Coronary artery (tissue), 2 donors: ENCODE measurements at regions not wholly inside any gene's neighbourhood (a gene's known extent, or its start where the extent isn't known, plus 50 kb on each side); places are given as distances from the start of the nearest gene placed in this dataset.

Source experiments
- DNase-seq: peaks from one replicate; pipeline ENCODE4 v3.0.0-alpha.2; 2017; ENCODE audit warnings: low spot score
- H3K27ac ChIP-seq, 2 donors: fragments of 200-600 bp; sonication (generic); one replicate each; pipeline ENCODE4 v1.5.1; 2016 to 2019
- H3K4me3 ChIP-seq: fragments of 200-600 bp; sonication (generic); 2 replicates; pipeline ENCODE4 v1.5.1; 2016; ENCODE audit warnings: mild to moderate bottlenecking, moderate library complexity
- TF ChIP-seq, protein P1 (sequence below): fragments of 200-600 bp; sonication (generic); IDR thresholded peaks from one replicate; pipeline ENCODE4 v1.5.1; 2019; ENCODE audit warnings: antibody characterized with exemption

DNA sequence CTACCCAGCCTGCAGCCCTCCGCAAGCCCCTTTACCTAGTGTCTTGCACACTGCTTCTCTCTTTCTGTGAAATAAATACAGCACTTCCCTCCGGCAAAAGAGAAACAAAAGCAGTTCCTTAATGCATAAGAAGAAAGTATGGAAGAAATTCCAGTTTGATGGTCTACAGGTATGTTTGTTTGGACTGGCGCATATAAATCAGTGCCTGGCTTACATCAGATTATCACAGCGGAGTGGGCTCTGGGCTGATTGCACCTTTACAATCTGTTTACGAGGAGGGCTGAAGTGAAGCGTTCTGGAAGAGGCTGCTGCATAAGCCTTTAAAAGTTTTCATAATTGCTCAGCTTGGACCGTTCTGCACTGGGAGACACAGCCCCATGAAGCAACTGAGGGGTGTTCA lies 153.5 kb upstream of the FOXF1 start:
- DNase-seq: no peak
- no peak overlapping the region for H3K4me3 ChIP-seq
- no peak overlapping the region for H3K27ac ChIP-seq
- TF ChIP-seq, protein P1, sequence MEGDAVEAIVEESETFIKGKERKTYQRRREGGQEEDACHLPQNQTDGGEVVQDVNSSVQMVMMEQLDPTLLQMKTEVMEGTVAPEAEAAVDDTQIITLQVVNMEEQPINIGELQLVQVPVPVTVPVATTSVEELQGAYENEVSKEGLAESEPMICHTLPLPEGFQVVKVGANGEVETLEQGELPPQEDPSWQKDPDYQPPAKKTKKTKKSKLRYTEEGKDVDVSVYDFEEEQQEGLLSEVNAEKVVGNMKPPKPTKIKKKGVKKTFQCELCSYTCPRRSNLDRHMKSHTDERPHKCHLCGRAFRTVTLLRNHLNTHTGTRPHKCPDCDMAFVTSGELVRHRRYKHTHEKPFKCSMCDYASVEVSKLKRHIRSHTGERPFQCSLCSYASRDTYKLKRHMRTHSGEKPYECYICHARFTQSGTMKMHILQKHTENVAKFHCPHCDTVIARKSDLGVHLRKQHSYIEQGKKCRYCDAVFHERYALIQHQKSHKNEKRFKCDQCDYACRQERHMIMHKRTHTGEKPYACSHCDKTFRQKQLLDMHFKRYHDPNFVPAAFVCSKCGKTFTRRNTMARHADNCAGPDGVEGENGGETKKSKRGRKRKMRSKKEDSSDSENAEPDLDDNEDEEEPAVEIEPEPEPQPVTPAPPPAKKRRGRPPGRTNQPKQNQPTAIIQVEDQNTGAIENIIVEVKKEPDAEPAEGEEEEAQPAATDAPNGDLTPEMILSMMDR: no peak

DNA sequence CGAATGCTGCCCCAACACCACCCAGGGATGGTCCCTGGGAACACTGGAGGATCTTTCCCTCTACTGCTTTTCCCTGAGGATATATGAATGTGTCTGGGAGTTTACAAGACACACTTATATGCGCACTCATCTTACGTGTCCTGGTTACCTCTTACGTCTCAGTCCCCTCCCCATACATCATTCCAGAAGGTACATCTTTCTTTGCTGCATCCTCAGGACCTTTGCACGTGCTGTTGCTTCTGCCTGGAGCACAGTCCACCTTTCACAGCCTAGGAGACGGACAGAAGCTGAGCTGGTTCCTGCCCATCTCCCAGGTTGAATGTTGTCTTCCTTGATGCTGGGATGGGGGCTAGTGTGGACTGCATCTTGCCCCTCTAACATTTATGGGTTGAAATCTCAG lies 153.0 kb upstream of the FOXF1 start:
- TF ChIP-seq, protein P1: no peak
- H3K27ac ChIP-seq: no peak overlapping the region
- no peak for DNase-seq
- no peak overlapping the region for H3K4me3 ChIP-seq

DNA sequence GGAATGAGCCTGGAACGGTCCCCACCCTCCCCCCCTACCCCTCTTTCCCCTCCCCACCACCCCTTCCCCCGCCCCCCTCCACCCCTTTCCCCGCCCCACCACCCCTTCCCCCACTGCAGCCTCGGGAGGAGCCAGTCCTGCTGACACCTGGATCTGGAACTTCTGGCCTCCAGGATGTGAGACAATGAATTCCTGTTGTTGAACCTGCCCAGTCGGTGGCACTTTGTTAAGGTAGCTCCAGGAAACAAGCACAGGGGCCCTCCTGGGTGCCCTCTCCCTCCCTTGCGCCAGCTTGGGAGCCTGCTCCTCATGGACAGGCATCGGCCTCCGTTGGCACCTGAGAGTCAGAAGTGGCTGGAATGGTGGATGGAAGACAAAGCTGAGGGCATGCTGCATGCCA lies 152.4 kb upstream of the FOXF1 start:
- H3K27ac ChIP-seq: no peak overlapping the region
- no peak for DNase-seq
- no peak overlapping the region for H3K4me3 ChIP-seq
- TF ChIP-seq, protein P1: no peak

DNA sequence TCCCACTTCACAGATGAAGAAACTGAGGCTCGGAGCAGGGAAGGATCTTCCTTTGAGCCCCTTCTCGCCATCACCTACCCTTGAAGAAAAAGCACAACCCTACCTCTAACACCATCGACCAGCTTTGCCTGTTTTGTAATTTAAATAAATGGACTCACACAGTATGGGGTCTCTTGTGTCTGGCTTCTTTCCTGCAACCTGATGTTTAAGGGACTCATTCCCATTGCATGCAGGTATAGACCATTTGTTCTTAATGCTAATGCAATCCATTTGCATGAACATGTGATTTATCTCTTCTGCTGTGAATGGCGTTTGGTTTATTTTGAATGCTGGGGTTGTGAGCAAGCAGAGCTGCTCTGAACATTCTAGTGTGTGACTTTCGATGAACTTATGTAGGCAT lies 150.8 kb upstream of the FOXF1 start:
- Histone ChIP-seq H3K4me3 (no peak overlapping the region), H3K27ac (no peak overlapping the region)
- no peak for DNase-seq
- TF ChIP-seq, protein P1: no peak

DNA sequence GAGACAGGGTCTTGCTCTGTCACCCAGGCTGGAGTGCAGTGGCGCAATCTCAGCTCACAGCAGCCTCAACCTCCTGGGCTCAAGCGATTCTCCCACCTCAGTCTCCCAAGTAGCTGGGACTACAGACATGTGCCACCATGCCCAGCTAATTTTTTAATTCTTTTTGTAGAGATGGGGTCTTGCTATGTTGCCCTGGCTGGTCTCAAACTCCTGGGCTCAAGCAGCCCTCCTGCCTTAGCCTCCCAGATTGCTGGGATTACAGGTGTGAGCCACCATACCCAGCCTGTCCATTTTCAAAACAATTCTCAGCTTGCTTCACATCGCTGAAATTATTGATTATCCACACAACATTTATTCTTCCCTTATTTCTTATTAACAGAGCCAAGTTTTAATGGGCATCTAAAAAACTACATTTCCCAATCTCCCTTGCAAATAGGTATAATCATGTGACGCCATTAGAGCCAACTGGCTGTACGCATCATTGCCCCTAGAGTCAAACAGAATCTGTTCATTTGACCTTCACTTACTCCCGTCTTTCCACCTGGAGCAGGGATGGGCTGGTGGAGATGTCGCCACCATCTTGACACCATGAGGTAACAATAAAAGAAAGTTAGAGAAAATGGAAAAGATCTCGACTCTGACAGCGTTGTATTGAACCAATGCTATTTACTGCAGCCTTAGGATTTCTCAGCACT lies 148.0 kb upstream of the FOXF1 start:
- no peak for DNase-seq
- TF ChIP-seq, protein P1: no peak
- no peak overlapping the region for H3K4me3 ChIP-seq
- H3K27ac ChIP-seq: no peak overlapping the region

DNA sequence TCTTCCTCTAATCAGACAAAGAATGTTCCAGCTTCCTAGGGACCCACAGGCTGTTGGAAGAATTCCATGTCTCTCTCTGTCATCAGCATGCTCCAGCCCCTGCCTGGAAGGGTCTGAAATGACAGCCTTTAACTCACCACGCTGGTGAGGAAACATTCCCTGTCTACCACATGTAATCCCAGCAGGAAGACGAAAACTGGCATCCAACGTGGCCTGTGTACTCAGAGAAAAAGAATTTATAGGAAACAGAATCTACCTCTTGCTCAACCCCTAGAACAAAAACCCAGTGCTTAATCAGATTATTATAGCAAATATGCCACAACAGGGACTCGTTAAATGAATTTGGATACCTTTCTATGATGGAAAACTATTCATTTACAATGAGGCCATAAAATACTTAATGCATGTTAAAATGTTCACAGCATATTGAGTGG lies 147.3 kb upstream of the FOXF1 start:
- H3K27ac ChIP-seq: no peak overlapping the region
- TF ChIP-seq, protein P1: no peak
- no peak for DNase-seq

DNA sequence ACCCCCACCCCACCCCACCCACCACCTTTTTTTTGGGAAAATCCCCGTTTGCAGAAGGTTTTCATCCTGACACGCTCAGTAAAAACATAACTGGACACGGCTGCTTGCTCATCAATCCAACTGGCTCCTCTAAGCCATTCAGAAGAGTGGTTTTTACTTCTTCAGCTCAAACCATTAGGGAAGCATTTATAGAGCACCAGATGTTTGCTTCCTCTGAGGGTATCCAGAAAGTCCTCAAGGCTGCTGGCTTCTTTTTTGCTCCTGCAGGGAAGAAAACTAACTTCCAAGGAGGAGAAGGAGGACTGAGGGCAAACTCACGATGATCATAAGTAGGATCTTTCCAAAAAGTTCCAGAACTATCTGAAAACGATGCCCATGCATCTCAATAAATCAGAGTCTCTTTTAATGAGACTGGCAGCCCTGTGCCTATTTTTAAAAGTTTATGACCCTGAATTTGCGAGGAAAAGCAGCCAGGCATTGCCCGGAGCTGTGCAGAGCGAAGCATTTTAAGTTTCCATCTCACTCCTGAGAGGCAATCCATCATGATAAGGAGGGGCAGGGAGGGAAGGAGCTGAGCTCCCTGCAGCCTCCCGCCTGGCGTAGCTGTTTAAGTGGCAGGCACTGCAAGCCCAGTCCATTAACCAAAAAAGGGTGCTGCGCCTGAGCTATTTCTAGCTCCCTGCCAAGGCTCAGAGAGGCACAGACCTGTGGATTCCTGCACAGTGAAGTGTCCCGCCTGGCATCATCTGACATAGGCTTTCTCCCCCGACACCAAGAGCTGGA lies 146.3 kb upstream of the FOXF1 start:
- no peak for DNase-seq
- Histone ChIP-seq H3K4me3 (no peak overlapping the region), H3K27ac (no peak overlapping the region)
- TF ChIP-seq, protein P1: no peak

More for the DNA sequence above, 147.3 kb upstream of the FOXF1 start:
- no peak overlapping the region for H3K4me3 ChIP-seq
